LHCN-M2 (cell line): ENCODE measurements at regions not wholly inside any gene's neighbourhood (a gene's known extent, or its start where the extent isn't known, plus 50 kb on each side); places are given as distances from the start of the nearest gene placed in this dataset.

ENCODE experiments used
- DNase-seq: peaks from one replicate; pipeline ENCODE4 v3.0.0-alpha.2; 2012; ENCODE audit warnings: low read depth

DNA sequence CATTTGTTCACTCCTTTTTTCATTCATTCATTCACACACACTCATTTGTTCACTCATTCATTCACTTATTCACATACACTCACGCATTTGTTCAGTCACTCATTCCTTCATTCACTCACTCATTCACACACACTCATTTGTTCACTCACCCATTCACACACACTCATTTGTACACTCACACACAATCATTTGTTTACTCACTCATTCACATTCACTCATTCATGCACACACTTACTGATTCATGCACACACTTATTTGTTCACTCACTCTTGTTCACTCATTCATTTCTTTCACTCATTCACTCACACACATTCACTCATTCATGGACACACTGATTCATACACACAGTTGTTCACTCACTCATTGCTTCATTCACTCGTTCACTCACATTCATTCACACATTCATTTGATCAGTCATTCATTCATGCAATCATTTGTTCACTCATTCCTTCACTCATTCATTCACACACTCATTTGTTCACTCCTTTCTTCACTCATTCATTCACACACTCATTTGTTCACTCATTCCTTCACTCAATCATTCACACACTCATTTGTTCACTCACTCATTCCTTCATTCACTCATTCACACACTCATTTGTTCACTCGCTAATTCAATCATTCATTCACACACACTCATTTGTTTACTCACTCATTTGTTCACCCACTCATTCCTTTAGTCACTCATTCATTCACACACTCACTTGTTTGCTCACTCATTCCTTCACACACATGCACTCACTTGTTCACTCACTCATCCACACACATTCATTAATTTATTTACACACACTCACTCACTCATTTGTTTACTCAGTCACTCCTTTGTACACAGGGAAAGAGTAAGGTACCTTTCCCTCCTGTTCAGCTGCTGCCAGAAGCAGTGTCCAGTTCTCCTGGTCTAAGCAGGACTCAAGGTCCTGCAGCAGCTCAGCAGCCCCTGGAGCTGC lies 50.7 kb upstream of the BHLHE23 start:
- DNase-seq = peak; percentile 37

DNA sequence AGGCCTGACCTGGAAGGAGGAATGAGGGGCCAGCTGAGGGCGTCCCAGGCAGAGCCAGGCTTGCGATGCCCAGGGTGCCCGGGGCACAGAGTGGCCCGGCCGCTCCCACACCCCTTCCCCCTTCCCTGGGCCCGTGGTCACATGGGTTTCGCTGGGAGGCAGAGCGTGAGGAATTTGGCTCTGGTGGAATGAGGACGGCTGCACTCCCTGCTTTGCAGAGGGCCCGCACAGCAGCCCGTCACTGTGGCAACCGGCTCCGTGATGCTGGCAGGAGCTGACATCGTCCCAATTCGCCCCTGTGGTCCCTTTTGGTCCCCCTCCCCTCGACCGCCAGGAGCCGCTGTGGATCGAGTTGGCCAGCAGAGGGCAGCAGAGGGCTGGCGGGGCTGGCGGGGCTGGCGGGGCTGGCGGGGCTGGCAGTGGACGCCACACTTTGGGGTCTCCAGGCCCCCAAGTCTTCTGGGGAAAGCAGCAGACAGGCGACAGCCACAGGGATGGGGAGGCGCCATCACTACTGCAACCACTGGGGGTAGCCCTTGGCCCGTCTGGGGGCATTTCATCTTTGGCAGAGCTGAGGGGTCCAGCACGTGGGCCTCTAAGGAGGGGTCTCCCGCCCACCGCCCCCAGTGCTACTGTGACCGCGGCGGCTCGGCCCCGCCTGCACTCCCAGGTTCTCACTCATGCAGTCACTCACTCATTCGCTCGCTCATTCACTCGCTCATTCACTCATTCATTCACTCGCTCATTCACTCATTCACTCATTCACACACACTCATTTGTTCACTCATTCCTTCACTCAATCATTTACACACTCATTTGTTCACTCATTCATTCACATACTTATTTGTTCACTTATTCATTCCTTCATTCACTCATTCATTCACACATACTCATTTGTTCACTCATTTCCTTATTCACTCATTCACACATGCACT lies 49.7 kb upstream of the BHLHE23 start:
- peak; percentile 10 for DNase-seq
